GM18951 (cell line): ENCODE measurements at regions not wholly inside any gene's neighbourhood (a gene's known extent, or its start where the extent isn't known, plus 50 kb on each side); places are given as distances from the start of the nearest gene placed in this dataset.
"Not testable (repeated sequence)": the region's sequence is repeated elsewhere in the genome, so short reads cannot be mapped to it uniquely, and the experiment has no call there.

Source experiments
- POLR2A ChIP-seq: IDR thresholded peaks from 4 replicates; pipeline ENCODE4 v1.6.1; 2011; ENCODE audit warnings: mild to moderate bottlenecking; ENCODE audit not compliant: insufficient read length, insufficient read depth; ENCODE audit errors: extremely low read depth
- in situ Hi-C: fragments of 300-500 bp; cut with MboI; formaldehyde crosslinking; loops from one replicate; pipeline ENCODE4 v1.12.0; 2022; ENCODE audit warnings: low sequenced_read_pairs, mixed read lengths, inconsistent platforms; ENCODE audit not compliant: unreplicated experiment

GRCh38 chr6:128725271-128726233, 157.4 kb upstream of the LAMA2 start:
- no peak for TF ChIP-seq POLR2A
- in situ Hi-C loops = loop anchor here (25.0 kb wide), 1 partner anchor 988 kb away; no protein-coding TSS in a partner anchor

- in situ Hi-C loops = loop anchor here (25.0 kb wide), 1 partner anchor 987 kb away; no protein-coding TSS in a partner anchor
- TF ChIP-seq POLR2A = no peak
Observed at GRCh38 chr6:128724738-128725137, 158.2 kb upstream of the LAMA2 start.

GRCh38 chr6:128723667-128724066, 159.3 kb upstream of the LAMA2 start:
- TF ChIP-seq POLR2A = no peak
- in situ Hi-C loops = no loop called here

DNA sequence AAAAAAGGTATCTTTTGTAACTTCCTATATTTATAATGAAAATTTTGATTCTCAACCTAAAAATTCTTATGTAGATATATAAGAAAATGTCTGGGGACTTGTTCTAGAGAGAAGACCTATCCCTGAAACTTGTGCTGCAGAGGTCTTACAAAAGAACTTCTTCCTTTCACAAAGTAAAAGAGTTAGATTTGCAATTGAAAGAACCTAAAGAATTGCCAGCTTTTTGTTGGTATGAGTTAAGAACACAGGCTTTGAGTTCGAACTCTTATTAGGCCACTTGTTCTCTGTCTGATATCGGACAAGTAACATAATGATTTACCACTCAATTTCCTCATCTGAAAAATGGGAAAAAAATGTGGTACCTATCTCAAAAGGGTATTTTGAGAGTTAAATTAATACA, 162.0 kb upstream of the LAMA2 start:
- in situ Hi-C loops = no loop called here
- TF ChIP-seq POLR2A = no peak

- TF ChIP-seq POLR2A = no peak
- in situ Hi-C loops = no loop called here
Observed at GRCh38 chr6:128719786-128720185, 163.2 kb upstream of the LAMA2 start.

DNA sequence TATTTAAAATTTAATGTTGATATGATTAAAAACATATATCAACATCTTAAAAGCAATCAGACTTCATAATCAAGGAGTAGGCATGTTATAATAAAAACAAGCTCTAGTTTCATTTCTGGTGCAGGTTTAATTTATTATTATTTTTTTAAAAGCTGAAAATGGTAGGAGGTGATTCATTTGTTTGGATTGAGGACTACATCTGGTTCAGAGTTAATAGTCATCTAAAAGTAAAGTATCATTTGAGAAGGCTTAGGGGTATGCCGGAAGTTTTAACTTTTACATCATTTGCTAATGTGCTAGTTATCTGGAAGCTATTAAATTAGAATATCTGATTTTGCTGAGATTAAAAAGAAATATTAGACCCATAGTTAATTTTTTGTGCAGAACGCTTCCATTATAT, 169.5 kb upstream of the LAMA2 start:
- no peak for TF ChIP-seq POLR2A
- in situ Hi-C loops = no loop called here

DNA sequence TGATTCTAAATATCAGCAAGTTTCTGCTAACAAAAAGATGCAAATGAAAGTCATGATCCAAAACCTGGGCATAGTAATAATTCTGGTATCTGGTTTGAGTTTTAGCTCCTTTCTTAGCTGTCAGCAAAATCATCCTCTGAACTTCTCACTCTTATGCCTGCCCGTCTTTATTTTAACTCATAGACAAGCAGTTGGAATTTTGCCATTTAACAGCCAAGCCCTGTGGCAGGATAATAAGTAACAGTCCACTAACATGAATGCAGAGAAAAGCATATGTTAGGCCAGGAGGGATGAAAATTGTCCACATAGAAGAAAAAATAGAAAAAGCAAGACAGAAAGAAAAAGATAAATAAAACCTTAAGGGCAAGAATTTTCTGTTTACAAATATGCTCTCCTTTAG, 170.0 kb upstream of the LAMA2 start:
- TF ChIP-seq POLR2A = no peak
- in situ Hi-C loops = no loop called here

- in situ Hi-C loops = no loop called here
- TF ChIP-seq POLR2A = no peak
Observed at GRCh38 chr6:128711149-128711548, 171.8 kb upstream of the LAMA2 start.

DNA sequence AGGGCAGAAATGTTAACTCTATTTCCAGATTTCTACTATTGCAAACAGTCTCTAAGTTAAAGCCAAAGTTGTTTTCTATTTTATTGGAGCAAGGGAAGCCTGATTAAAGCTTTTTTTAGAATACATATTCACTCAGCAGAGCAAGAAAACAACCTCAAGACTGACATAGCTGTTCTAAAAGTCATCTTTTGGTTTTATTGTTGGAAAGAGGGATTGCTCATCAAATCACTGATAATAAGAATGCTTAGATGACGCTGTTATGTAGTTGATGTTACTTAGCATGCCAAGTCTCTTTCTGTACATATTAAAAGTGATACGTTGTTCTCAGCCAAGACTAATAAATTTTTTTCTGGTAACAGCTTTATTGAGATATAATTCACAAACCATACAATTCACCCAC, 172.6 kb upstream of the LAMA2 start:
- TF ChIP-seq POLR2A = no peak

GRCh38 chr6:128704601-128705000, 178.3 kb upstream of the LAMA2 start:
- in situ Hi-C loops = no loop called here

More for the DNA sequence above, 172.6 kb upstream of the LAMA2 start:
- in situ Hi-C loops = no loop called here

DNA sequence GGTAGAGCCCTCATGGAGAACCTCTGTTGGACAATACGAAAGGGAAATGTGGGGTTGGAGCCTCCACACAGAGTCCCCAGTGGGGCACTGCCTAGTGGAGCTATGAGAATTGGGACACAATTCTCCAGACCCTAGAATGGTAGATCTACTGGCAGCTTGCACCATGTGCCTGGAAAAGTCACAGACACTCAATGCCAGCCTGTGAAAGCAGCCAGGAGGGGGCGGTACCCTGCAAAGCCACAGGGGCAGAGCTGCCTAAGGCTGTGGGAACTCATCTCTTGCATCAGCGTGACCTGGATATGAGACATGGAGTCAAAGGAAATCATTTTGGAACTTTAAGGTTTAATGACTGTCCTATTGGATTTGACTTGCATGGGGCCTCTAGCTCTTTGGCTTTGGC, 179.1 kb upstream of the LAMA2 start:
- in situ Hi-C loops = not testable (repeated sequence)

More at GRCh38 chr6:128704601-128705000, 178.3 kb upstream of the LAMA2 start:
- no peak for TF ChIP-seq POLR2A

DNA sequence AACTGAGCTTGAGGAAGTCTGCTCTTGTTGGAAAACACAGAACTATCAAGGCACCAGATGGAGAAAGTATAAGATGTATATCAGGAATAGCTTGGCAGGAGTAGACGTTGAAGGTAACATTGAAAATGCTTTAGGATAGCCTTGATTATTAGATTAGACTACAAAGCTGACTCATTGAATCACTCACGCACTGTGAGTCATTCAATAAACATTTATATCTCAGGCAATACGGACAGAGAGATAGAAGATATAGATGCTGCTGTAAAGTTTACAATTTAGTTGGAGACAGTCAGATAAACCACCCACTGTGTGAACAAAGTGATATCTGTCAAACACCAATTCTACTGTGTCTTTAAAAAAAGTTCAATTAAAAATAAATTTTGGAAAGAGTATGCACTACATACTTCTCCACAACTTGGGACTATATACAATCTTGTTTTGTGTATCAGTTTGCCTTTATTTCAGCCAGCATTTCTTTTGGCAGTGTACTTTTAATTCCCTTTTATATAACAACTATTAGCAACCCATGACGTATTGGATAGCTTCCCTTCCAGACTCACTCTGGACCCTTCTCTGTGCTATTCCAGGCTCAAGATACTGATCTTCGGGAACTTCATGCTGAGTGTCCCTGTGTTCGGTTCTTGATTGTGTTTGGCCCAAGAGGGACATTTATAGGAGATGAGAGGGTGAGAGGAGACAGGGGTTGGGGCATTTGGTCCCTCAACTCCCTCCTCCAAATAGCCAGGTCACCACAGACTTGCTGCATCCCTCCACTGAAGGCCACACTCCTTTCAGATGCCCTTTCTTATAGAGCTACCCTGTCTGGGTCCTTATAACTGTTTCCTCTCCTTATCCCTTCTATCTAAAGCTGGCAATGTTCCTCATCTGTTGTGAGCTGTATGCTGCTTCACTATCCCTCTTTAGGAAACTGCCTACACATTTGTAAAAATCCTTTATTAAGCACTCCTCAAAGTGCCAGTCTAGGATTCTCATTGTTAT, 176.6 kb upstream of the PTPRK start:
- no peak for TF ChIP-seq POLR2A
- in situ Hi-C loops = no loop called here

GRCh38 chr6:128694303-128695009, 174.1 kb upstream of the PTPRK start:
- TF ChIP-seq POLR2A = no peak

DNA sequence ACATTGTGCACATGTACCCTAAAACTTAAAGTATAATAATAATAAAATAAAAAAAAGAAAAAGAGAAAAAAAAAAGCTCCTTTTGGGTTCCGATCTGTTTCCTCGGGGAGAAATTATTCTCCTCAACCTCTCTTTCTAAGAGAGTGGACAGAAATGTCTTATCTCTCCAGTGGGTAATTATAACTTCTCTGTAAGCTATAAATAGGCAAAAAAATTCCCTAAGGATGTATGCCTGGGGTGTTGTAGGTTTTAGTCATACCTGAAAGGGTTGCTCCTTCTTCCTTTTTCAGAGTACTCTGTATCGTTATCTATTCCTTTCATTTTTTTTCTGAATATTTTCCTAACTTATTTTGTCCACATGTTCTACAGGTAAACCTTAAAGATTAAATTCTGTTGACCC, 169.7 kb upstream of the PTPRK start:
- in situ Hi-C loops = no loop called here
- no peak for TF ChIP-seq POLR2A

More at GRCh38 chr6:128694303-128695009, 174.1 kb upstream of the PTPRK start:
- in situ Hi-C loops = no loop called here
